ENCODE measurements at regions not wholly inside any gene's neighbourhood (a gene's known extent, or its start where the extent isn't known, plus 50 kb on each side); places are given as distances from the start of the nearest gene placed in this dataset.

- no peak for DNase-seq (ENCODE audit: low spot score)
- peaks cover 7% of the 10 kb centered on the region for H3K4me1 ChIP-seq (ENCODE audit: insufficient read depth, low read length, poor library complexity, severe bottlenecking)
- BruUV-seq (replicated peaks) = no TSS peak
- ChIA-PET POLR2A (interaction anchor here (0.6 to 1.2 kb wide), 3 partner anchors 25 to 1828 kb away, joined by 3 read pairs; partner anchors contain the start of gene SLC39A10), CTCF (ENCODE audit: unreplicated experiment) (no interaction called here)
- H3K9me2 ChIP-seq (ENCODE audit: insufficient read depth, low read length) = no peaks in the 10 kb centered on the region
- TF ChIP-seq EZH2phosphoT487 (IDR thresholded peaks at IDR 0.05; ENCODE audit: borderline replicate concordance, low read depth, low read length) (no peak), CTCF (conservative IDR thresholded peaks at IDR 0.05; ENCODE audit: low read length) (no peak)
- H3K4me2 ChIP-seq (ENCODE audit: low read length) = no peak overlapping the region
- no peak overlapping the region for H3K4me3 ChIP-seq (ENCODE audit: low read depth, low read length, poor library complexity, severe bottlenecking)
- H3K27ac ChIP-seq (ENCODE audit: low read depth, low read length, poor library complexity, severe bottlenecking) = no peak overlapping the region
- no peaks in the 10 kb centered on the region for H3K9me3 ChIP-seq (ENCODE audit: low read length)
- H3K36me3 ChIP-seq (ENCODE audit: insufficient read depth, low read length) = no peaks in the 10 kb centered on the region
- no peaks in the 10 kb centered on the region for H3K79me2 ChIP-seq (ENCODE audit: insufficient read depth, low read depth, low read length)
- H2AFZ ChIP-seq (ENCODE audit: low read length) = no peak overlapping the region
- intact Hi-C loops (cut with micrococcal nuclease; ENCODE audit: unreplicated experiment) = no loop called here
- no peaks in the 10 kb centered on the region for H4K20me1 ChIP-seq (ENCODE audit: insufficient read depth, low read length)
Observed at GRCh38 chr2:195490319-195490718, 166.7 kb upstream of the SLC39A10 start.

GRCh38 chr2:195489101-195489500, 167.9 kb upstream of the SLC39A10 start:
- no peaks in the 10 kb centered on the region for H4K20me1 ChIP-seq (ENCODE audit: insufficient read depth, low read length)
- CTCF ChIA-PET (ENCODE audit: unreplicated experiment) = no interaction called here
- no peak for TF ChIP-seq CTCF (conservative IDR thresholded peaks at IDR 0.05; ENCODE audit: low read length)
- no peak for TF ChIP-seq EZH2phosphoT487 (IDR thresholded peaks at IDR 0.05; ENCODE audit: borderline replicate concordance, low read depth, low read length)
- no peaks in the 10 kb centered on the region for H3K9me3 ChIP-seq (ENCODE audit: low read length)
- H3K27ac ChIP-seq (ENCODE audit: low read depth, low read length, poor library complexity, severe bottlenecking) = no peak overlapping the region
- H3K4me2 ChIP-seq (ENCODE audit: low read length) = no peak overlapping the region
- H3K9me2 ChIP-seq (ENCODE audit: insufficient read depth, low read length) = no peaks in the 10 kb centered on the region
- H3K4me3 ChIP-seq (ENCODE audit: low read depth, low read length, poor library complexity, severe bottlenecking) = no peak overlapping the region
- peaks cover 3% of the 10 kb centered on the region for H3K4me1 ChIP-seq (ENCODE audit: insufficient read depth, low read length, poor library complexity, severe bottlenecking)
- no TSS peak for BruUV-seq (replicated peaks)
- POLR2A ChIA-PET = interaction anchor here (0.6 to 1.2 kb wide), 6 partner anchors 12 to 250 kb away, joined by 3 to 5 read pairs (median 3); no protein-coding TSS in a partner anchor
- no peaks in the 10 kb centered on the region for H3K79me2 ChIP-seq (ENCODE audit: insufficient read depth, low read depth, low read length)
- intact Hi-C loops (cut with micrococcal nuclease; ENCODE audit: unreplicated experiment) = no loop called here
- no peak for DNase-seq (ENCODE audit: low spot score)
- H3K36me3 ChIP-seq (ENCODE audit: insufficient read depth, low read length) = no peaks in the 10 kb centered on the region
- H2AFZ ChIP-seq (ENCODE audit: low read length) = no peak overlapping the region

GRCh38 chr2:195488567-195488966, 168.5 kb upstream of the SLC39A10 start:
- no peak for DNase-seq (ENCODE audit: low spot score)
- Histone ChIP-seq H3K4me2 (ENCODE audit: low read length) (no peak overlapping the region), H3K4me1 (ENCODE audit: insufficient read depth, low read length, poor library complexity, severe bottlenecking) (peaks cover 3% of the 10 kb centered on the region), H3K9me3 (ENCODE audit: low read length) (no peaks in the 10 kb centered on the region), H3K4me3 (ENCODE audit: low read depth, low read length, poor library complexity, severe bottlenecking) (no peak overlapping the region), H2AFZ (ENCODE audit: low read length) (no peak overlapping the region), H3K27ac (ENCODE audit: low read depth, low read length, poor library complexity, severe bottlenecking) (no peak overlapping the region), H3K36me3 (ENCODE audit: insufficient read depth, low read length) (no peaks in the 10 kb centered on the region), H4K20me1 (ENCODE audit: insufficient read depth, low read length) (no peaks in the 10 kb centered on the region), H3K9me2 (ENCODE audit: insufficient read depth, low read length) (no peaks in the 10 kb centered on the region), H3K79me2 (ENCODE audit: insufficient read depth, low read depth, low read length) (no peaks in the 10 kb centered on the region)
- ChIA-PET POLR2A (interaction anchor here (0.8 to 0.9 kb wide), 2 partner anchors 15 to 162 kb away, joined by 3 read pairs; no protein-coding TSS in a partner anchor), CTCF (ENCODE audit: unreplicated experiment) (no interaction called here)
- TF ChIP-seq CTCF (conservative IDR thresholded peaks at IDR 0.05; ENCODE audit: low read length) = 0 out of 2 replicates have a peak, but pooled peaks have one; percentile 16
- TF ChIP-seq EZH2phosphoT487 (IDR thresholded peaks at IDR 0.05; ENCODE audit: borderline replicate concordance, low read depth, low read length) = no peak
- no TSS peak for BruUV-seq (replicated peaks)
- intact Hi-C loops (cut with micrococcal nuclease; ENCODE audit: unreplicated experiment) = no loop called here
